Uterus (tissue), 2 donors: ENCODE measurements at regions not wholly inside any gene's neighbourhood (a gene's known extent, or its start where the extent isn't known, plus 50 kb on each side); places are given as distances from the start of the nearest gene placed in this dataset.

Experiments
- CTCF ChIP-seq, 4 experiments: fragments of 200-600 bp in 2 of 4; fragments of 450-650 bp in 2 of 4; sonication (generic) in 2 of 4; IDR thresholded peaks; one replicate each; pipeline ENCODE4 v1.5.1; 2016 to 2019; ENCODE audit warnings: antibody characterized with exemption in 4 of 4, mild to moderate bottlenecking in 2 of 4, moderate library complexity in 1 of 4
- POLR2A ChIP-seq, 2 donors: fragments of 450-650 bp; IDR thresholded peaks; one replicate each; pipeline ENCODE4 v1.6.1; 2016; ENCODE audit warnings: antibody characterized with exemption in 2 of 2, mild to moderate bottlenecking in 1 of 2, moderate library complexity in 1 of 2

- TF ChIP-seq CTCF (IDR thresholded peaks at IDR 0.05) (no peak), POLR2A (IDR thresholded peaks at IDR 0.05) (no peak)
Observed at GRCh38 chr3:31378231-31378630, 154.5 kb upstream of the STT3B start.
